Common myeloid progenitor, CD34-positive (primary cell): ENCODE measurements at regions not wholly inside any gene's neighbourhood (a gene's known extent, or its start where the extent isn't known, plus 50 kb on each side); places are given as distances from the start of the nearest gene placed in this dataset.

Source experiments
- CTCF ChIA-PET: fragments of 350-600 bp; sonication (Branson Sonifier 250); formaldehyde crosslinking; loops from one replicate; lab custom pipeline; 2021; ENCODE audit warnings: antibody characterized with exemption; lab: Charles Lee
- POLR2A ChIA-PET: fragments of 350-600 bp; sonication (Branson Sonifier 250); formaldehyde crosslinking; loops from one replicate; lab custom pipeline; 2021; ENCODE audit warnings: antibody characterized with exemption; lab: Charles Lee
- DNase-seq, 3 donors: peaks; one replicate each; pipeline versions ENCODE4 v3.0.0 to v3.0.0-alpha.2; 2013
- H3K27ac ChIP-seq, 2 experiments: 1 replicate in 1 of 2; 2 replicates in 1 of 2; pipeline ENCODE4 v1.7.0; 2013; ENCODE audit warnings: inconsistent platforms in 2 of 2, low read length in 2 of 2, mild to moderate bottlenecking in 2 of 2, low read depth in 1 of 2, moderate library complexity in 1 of 2; ENCODE audit not compliant: severe bottlenecking in 2 of 2, insufficient read depth in 1 of 2, poor library complexity in 1 of 2
- H3K27me3 ChIP-seq, 5 experiments: replicated peaks in 2 of 5; 1 replicate in 3 of 5; 2 replicates in 2 of 5; pipeline versions ENCODE4 v1.6.1 to v1.7.0; 2013; ENCODE audit warnings: low read length in 4 of 5, mild to moderate bottlenecking in 2 of 5, moderate library complexity in 2 of 5, inconsistent platforms in 1 of 5; ENCODE audit not compliant: insufficient read depth in 5 of 5, control insufficient read depth in 4 of 5
- H3K36me3 ChIP-seq, 4 experiments: 1 replicate in 2 of 4; 2 replicates in 2 of 4; pipeline versions ENCODE4 v1.6.1 to v1.7.0; 2013; ENCODE audit warnings: low read length in 3 of 4, control low read depth in 1 of 4, mild to moderate bottlenecking in 1 of 4; ENCODE audit not compliant: control insufficient read depth in 4 of 4, insufficient read depth in 4 of 4
- H3K4me1 ChIP-seq, 4 experiments: 1 replicate in 3 of 4; 2 replicates in 1 of 4; pipeline versions ENCODE4 v1.6.1 to v1.7.1; 2013; ENCODE audit warnings: low read length in 3 of 4, mild to moderate bottlenecking in 3 of 4, control low read depth in 1 of 4, inconsistent platforms in 1 of 4, moderate library complexity in 1 of 4; ENCODE audit not compliant: control insufficient read depth in 4 of 4, insufficient read depth in 4 of 4; ENCODE audit errors: control extremely low read depth in 1 of 4
- H3K4me3 ChIP-seq, 7 experiments: 1 replicate in 4 of 7; 2 replicates in 3 of 7; pipeline versions ENCODE4 v1.5.1 to v1.7.0; 2013; ENCODE audit warnings: mild to moderate bottlenecking in 7 of 7, low read length in 6 of 7, moderate library complexity in 6 of 7, inconsistent platforms in 2 of 7, low read depth in 2 of 7, control low read depth in 1 of 7; ENCODE audit not compliant: insufficient read depth in 4 of 7, control insufficient read depth in 1 of 7; ENCODE audit errors: extremely low read depth in 1 of 7
- H3K9me3 ChIP-seq, 5 experiments: 1 replicate in 4 of 5; 2 replicates in 1 of 5; pipeline versions ENCODE4 v1.6.1 to v1.7.1; 2013; ENCODE audit warnings: low read length in 4 of 5, mild to moderate bottlenecking in 2 of 5, inconsistent platforms in 1 of 5, low read depth in 1 of 5, moderate library complexity in 1 of 5; ENCODE audit not compliant: control insufficient read depth in 4 of 5, insufficient read depth in 2 of 5; ENCODE audit errors: control extremely low read depth in 1 of 5
- WGBS: methylation state at CpG from one replicate; pipeline ENCODE4 v1.1.5; 2013; ENCODE audit not compliant: insufficient coverage; 5-methylcytosine and 5-hydroxymethylcytosine counted together

- H3K9me3 ChIP-seq: no peaks in the 10 kb centered on the region
- H3K36me3 ChIP-seq: no peaks in the 10 kb centered on the region
- no peak overlapping the region for H3K4me3 ChIP-seq
- ChIA-PET CTCF (no interaction called here), POLR2A (no interaction called here)
- no peak for DNase-seq
- WGBS: no CpG with 5 or more reads among the region's 1 CpG
- H3K27ac ChIP-seq: no peak overlapping the region
- H3K4me1 ChIP-seq: no peaks in the 10 kb centered on the region
- no peaks in the 10 kb centered on the region for H3K27me3 ChIP-seq
Observed at GRCh38 chr12:92041742-92042141, 103.9 kb downstream of the BTG1 start.

GRCh38 chr12:92039046-92039445 lies 106.6 kb downstream of the BTG1 start:
- no peaks in the 10 kb centered on the region for H3K36me3 ChIP-seq
- POLR2A ChIA-PET: no interaction called here
- peaks cover 6 to 10% (median 8%) of the 10 kb centered on the region in 4 experiments for H3K4me1 ChIP-seq
- H3K27ac ChIP-seq: no peak overlapping the region
- no peaks in the 10 kb centered on the region for H3K27me3 ChIP-seq
- WGBS: 97% methylated on average over 3 of the region's 3 CpGs
- CTCF ChIA-PET: interaction anchor here (0.6 kb wide), 1 partner anchor 86 kb away, joined by 4 read pairs; no protein-coding TSS in a partner anchor
- H3K9me3 ChIP-seq: no peaks in the 10 kb centered on the region
- no peak for DNase-seq
- H3K4me3 ChIP-seq: no peak overlapping the region

GRCh38 chr12:92038476-92038875 lies 107.2 kb downstream of the BTG1 start:
- ChIA-PET CTCF (no interaction called here), POLR2A (no interaction called here)
- 97% methylated on average over 4 of the region's 4 CpGs for WGBS
- Histone ChIP-seq H3K36me3 (no peaks in the 10 kb centered on the region), H3K4me1 (peaks cover 6 to 10% (median 8%) of the 10 kb centered on the region in 4 experiments), H3K27ac (no peak overlapping the region), H3K9me3 (no peaks in the 10 kb centered on the region), H3K4me3 (no peak overlapping the region), H3K27me3 (no peaks in the 10 kb centered on the region)
- DNase-seq: no peak

DNA sequence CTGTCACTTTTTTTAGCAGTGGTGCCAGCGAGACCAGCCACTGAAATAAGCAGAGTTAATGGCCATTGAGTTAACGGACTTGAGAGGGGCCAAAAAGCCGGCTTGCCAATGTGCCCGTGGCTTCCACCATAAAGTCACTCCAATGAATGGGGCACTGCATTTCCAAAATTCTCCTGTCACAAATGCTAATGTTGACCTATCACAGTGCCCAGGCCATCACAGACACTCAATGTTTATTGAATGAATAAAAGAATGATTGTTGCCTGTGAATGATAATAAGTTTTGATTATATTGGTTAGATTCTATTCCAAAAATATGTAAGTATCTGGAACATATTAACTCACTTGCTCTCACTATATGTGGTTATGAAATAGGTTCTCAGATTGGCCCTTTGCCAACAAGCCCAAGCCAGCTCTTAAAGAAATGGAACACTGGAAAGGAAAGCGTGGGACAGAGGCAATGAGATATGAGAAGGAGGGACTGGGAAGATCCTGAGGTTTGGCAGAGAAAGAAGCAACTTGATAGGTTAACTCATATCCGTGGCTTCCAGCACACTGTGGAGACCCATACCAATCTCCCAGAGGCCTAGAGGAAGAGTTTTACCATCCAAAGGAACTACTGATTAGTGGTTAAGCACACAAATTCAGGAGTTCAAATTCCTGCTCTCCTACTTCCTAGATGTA lies 108.7 kb downstream of the BTG1 start:
- DNase-seq: no peak
- no peaks in the 10 kb centered on the region for H3K36me3 ChIP-seq
- no peaks in the 10 kb centered on the region for H3K9me3 ChIP-seq
- H3K4me3 ChIP-seq: no peak overlapping the region
- 100% methylated on average over 4 of the region's 6 CpGs for WGBS
- ChIA-PET POLR2A (no interaction called here), CTCF (no interaction called here)
- peaks cover 6 to 10% (median 8%) of the 10 kb centered on the region in 4 experiments for H3K4me1 ChIP-seq
- H3K27me3 ChIP-seq: no peaks in the 10 kb centered on the region
- no peak overlapping the region for H3K27ac ChIP-seq

DNA sequence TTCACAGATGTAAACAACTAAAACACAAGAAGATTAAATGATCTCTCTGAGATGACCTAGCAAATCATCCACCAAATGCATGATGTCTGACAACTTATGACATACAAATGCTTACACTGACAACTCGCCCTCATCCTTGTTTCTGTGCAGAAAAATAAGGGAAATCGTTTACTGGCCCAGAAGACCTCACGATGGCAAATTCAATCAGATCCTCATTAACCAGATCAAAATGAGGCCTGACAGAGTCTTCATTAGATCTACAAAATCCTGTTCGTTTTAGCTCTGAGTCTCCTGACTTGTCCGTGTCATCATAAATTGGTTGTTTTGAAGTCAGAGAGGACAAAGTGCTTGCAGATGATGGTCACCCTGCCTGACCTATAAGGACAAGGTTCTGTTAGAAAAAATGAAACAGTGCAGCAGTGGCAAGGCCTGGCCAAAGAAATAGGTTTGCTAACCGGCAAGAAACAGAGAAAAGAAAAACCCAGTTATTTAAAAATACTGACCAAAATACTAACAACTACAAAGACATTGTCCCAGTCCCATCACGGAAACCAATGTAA lies 109.5 kb downstream of the BTG1 start:
- Histone ChIP-seq H3K36me3 (no peaks in the 10 kb centered on the region), H3K27me3 (no peaks in the 10 kb centered on the region), H3K9me3 (no peaks in the 10 kb centered on the region), H3K4me1 (peaks cover 6 to 10% (median 8%) of the 10 kb centered on the region in 4 experiments), H3K27ac (no peak overlapping the region), H3K4me3 (no peak overlapping the region)
- WGBS: 96% methylated on average over 6 of the region's 7 CpGs
- POLR2A ChIA-PET: no interaction called here
- CTCF ChIA-PET: no interaction called here
- no peak for DNase-seq

GRCh38 chr12:92035477-92035876 lies 110.2 kb downstream of the BTG1 start:
- Histone ChIP-seq H3K4me3 (peak overlapping the region in 3 of 7 experiments; percentile 56 to 73 (median 62)), H3K36me3 (no peaks in the 10 kb centered on the region), H3K27me3 (no peaks in the 10 kb centered on the region), H3K9me3 (no peaks in the 10 kb centered on the region), H3K4me1 (peaks cover 8 to 14% (median 10%) of the 10 kb centered on the region in 4 experiments), H3K27ac (peak overlapping the region in 1 of 2 experiments; percentile 64)
- no peak for DNase-seq
- ChIA-PET CTCF (no interaction called here), POLR2A (no interaction called here)
- WGBS: no CpG with 5 or more reads among the region's 1 CpG

DNA sequence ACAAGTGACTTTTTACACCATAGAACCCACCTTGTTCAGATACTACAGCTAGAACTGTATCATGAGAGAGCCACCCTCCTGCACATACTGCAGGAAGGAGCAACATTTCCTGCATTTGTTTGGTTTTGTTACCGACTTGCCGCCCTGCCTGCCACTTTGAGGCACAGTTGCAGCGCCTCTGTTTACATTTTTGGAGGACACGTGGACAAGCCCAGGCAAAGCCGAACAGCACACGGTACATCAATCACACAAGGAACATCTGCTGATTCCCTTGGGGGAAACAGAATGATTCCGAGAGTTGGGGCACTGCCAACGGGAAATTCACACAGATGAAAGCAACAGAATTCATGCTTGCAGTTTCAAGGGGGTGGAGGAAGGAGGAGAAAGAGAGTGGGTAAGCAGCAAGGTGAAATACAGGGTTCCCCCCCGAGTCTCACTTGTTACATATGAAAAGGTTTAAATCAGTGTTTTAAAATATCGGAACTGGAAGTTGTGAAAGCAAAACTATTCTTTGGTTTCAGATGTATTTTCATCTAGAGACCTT lies 110.7 kb downstream of the BTG1 start:
- H3K4me3 ChIP-seq: peak overlapping the region in 6 of 7 experiments; percentile 53 to 73 (median 56)
- H3K4me1 ChIP-seq: peaks cover 8 to 19% (median 15%) of the 10 kb centered on the region in 4 experiments
- ChIA-PET CTCF (no interaction called here), POLR2A (no interaction called here)
- H3K36me3 ChIP-seq: no peaks in the 10 kb centered on the region
- H3K27me3 ChIP-seq: no peaks in the 10 kb centered on the region
- peak; percentile 21 to 55 (median 47) for DNase-seq
- no peaks in the 10 kb centered on the region for H3K9me3 ChIP-seq
- WGBS: 3% methylated on average over 7 of the region's 10 CpGs
- H3K27ac ChIP-seq: peak overlapping the region in 1 of 2 experiments; percentile 64
